Thoracic aorta (tissue), 2 donors: ENCODE measurements at regions not wholly inside any gene's neighbourhood (a gene's known extent, or its start where the extent isn't known, plus 50 kb on each side); places are given as distances from the start of the nearest gene placed in this dataset.

Source experiments
- ATAC-seq: fragments of 150-250 bp; one replicate; pipeline ENCODE4 v1.8.0; 2017; ENCODE audit warnings: low read depth; ENCODE audit not compliant: insufficient number of reproducible peaks, low FRiP score
- DNase-seq: peaks from one replicate; pipeline ENCODE4 v3.0.0-alpha.2; 2020; ENCODE audit warnings: low spot score
- H3K27ac ChIP-seq, 2 donors: fragments of 200-600 bp; sonication (generic); 1 replicate in 1 of 2; 2 replicates in 1 of 2; pipeline ENCODE4 v1.5.1; 2016; ENCODE audit warnings: mild to moderate bottlenecking in 2 of 2, moderate library complexity in 2 of 2
- H3K27me3 ChIP-seq: fragments of 200-600 bp; sonication (generic); replicated peaks from 2 replicates; pipeline ENCODE4 v1.6.0; 2016; ENCODE audit warnings: mild to moderate bottlenecking; ENCODE audit not compliant: insufficient read depth
- H3K36me3 ChIP-seq: fragments of 200-600 bp; sonication (generic); one replicate; pipeline ENCODE4 v1.5.1; 2016
- H3K4me1 ChIP-seq, 2 donors: fragments of 200-600 bp; sonication (generic); 1 replicate in 1 of 2; 2 replicates in 1 of 2; pipeline versions ENCODE4 v1.5.1 to v1.6.0; 2016; ENCODE audit warnings: low read depth in 2 of 2, mild to moderate bottlenecking in 1 of 2; ENCODE audit not compliant: control insufficient read depth in 1 of 2
- H3K4me3 ChIP-seq: fragments of 200-600 bp; sonication (generic); 2 replicates; pipeline ENCODE4 v1.5.1; 2016; ENCODE audit warnings: mild to moderate bottlenecking
- H3K9me3 ChIP-seq: fragments of 200-600 bp; sonication (generic); 2 replicates; pipeline ENCODE4 v1.5.1; 2016
- CTCF ChIP-seq: fragments of 200-600 bp; sonication (generic); IDR thresholded peaks from one replicate; pipeline ENCODE4 v1.5.1; 2019; ENCODE audit warnings: antibody characterized with exemption

GRCh38 chr6:25219917-25220278, 59.3 kb upstream of the CARMIL1 start:
- Histone ChIP-seq H3K4me3 (no peak overlapping the region), H3K27ac (no peak overlapping the region), H3K4me1 (peaks cover 6 to 17% of the 10 kb centered on the region in 2 donors), H3K36me3 (no peaks in the 10 kb centered on the region), H3K27me3 (no peaks in the 10 kb centered on the region), H3K9me3 (no peaks in the 10 kb centered on the region)
- no peak for TF ChIP-seq CTCF
- ATAC-seq, result no peak
- no peak for DNase-seq

- Histone ChIP-seq H3K9me3 (no peaks in the 10 kb centered on the region), H3K4me1 (peaks cover 6 to 17% of the 10 kb centered on the region in 2 donors), H3K4me3 (no peak overlapping the region), H3K27me3 (no peaks in the 10 kb centered on the region), H3K27ac (no peak overlapping the region), H3K36me3 (no peaks in the 10 kb centered on the region)
- ATAC-seq (no peak), DNase-seq (no peak)
- TF ChIP-seq CTCF, result no peak
Measured at GRCh38 chr6:25220857-25221256, 58.3 kb upstream of the CARMIL1 start.

GRCh38 chr6:25222006-25222678, 57.0 kb upstream of the CARMIL1 start:
- Histone ChIP-seq H3K27me3 (no peaks in the 10 kb centered on the region), H3K4me3 (no peak overlapping the region), H3K27ac (no peak overlapping the region), H3K4me1 (peaks cover 6 to 17% of the 10 kb centered on the region in 2 donors), H3K9me3 (no peaks in the 10 kb centered on the region), H3K36me3 (no peaks in the 10 kb centered on the region)
- ATAC-seq, result no peak
- no peak for TF ChIP-seq CTCF
- no peak for DNase-seq

DNA sequence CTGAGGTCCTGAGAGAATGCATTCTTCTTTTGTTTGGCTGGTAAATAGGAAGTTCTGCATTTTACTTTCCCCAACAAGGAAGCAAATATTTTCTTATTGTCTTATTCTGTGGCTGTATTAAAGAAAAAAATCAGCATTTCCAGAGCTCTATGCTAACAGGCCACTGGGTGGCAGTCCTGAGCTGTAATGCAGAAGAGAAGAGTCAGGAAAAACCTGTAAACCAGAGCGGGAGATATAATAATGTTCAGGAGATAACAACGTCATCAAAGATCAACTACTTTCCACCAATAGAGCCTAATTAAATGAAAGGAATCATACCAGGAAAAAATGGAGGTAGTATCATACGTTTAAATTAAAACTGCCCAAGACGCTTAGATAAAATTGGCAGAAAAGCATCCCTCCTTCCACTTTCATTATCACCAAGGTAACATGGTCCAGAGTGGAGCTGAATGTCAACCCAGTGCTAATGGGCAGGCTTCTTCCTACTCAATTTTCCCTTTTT, 55.6 kb upstream of the CARMIL1 start:
- peak; percentile 85 for TF ChIP-seq CTCF
- no peak for DNase-seq
- no peaks in the 10 kb centered on the region for H3K27me3 ChIP-seq
- H3K4me3 ChIP-seq, result peak overlapping the region; percentile 63
- H3K27ac ChIP-seq, result peak overlapping the region in 1 of 2 donors; percentile 12
- no peaks in the 10 kb centered on the region for H3K9me3 ChIP-seq
- H3K4me1 ChIP-seq, result peaks cover 6 to 17% of the 10 kb centered on the region in 2 donors
- no peaks in the 10 kb centered on the region for H3K36me3 ChIP-seq
- peak; percentile 53 for ATAC-seq

DNA sequence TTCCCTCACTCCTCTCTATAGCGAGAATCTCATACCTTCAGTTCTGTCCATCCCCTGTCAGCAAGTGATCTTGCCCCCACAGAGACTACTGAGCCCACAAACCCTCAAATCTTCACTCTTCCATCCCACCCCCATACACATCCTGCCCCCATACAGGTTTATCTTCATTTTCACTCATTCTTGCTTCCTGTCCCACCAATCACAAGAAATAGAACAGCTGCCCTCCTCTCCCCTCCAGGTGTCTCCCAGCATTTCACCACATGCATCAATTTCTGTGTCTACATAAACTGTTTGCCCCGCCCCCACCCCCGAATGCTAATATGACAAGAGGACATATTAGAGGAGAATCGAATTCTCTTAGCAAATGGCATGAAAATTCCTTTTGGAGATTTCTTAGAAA, 54.9 kb upstream of the CARMIL1 start:
- H3K4me3 ChIP-seq, result no peak overlapping the region
- no peaks in the 10 kb centered on the region for H3K36me3 ChIP-seq
- no peak for DNase-seq
- no peak for TF ChIP-seq CTCF
- no peak overlapping the region for H3K27ac ChIP-seq
- no peaks in the 10 kb centered on the region for H3K9me3 ChIP-seq
- peaks cover 6 to 17% of the 10 kb centered on the region in 2 donors for H3K4me1 ChIP-seq
- H3K27me3 ChIP-seq, result no peaks in the 10 kb centered on the region
- ATAC-seq, result no peak
